ENCODE measurements at regions not wholly inside any gene's neighbourhood (a gene's known extent, or its start where the extent isn't known, plus 50 kb on each side); places are given as distances from the start of the nearest gene placed in this dataset.
A peak's percentile ranks its signal among the peaks of the same experiment; 100 is the strongest.

DNA sequence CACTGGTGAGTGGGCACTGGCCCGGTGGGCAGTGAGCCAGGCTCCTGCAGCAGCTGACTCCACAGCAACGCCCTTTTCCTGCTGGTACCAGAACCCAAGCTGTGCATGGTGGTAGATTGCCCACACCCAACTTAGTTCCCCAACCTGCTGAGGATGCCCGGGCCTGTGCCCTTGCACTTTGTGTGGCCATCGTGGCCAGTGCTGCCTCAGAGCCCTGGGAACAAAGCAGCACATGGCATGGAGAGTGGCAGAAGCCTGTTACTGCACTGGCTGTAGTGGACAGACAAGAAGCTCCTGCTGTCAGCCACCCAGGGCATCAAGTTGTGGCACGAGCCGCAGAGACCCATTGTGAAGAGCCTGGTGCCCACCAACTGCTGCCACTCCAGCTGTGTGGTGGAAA lies 612.9 kb downstream of the DNAH5 start:
- DNase-seq, result no peak

DNA sequence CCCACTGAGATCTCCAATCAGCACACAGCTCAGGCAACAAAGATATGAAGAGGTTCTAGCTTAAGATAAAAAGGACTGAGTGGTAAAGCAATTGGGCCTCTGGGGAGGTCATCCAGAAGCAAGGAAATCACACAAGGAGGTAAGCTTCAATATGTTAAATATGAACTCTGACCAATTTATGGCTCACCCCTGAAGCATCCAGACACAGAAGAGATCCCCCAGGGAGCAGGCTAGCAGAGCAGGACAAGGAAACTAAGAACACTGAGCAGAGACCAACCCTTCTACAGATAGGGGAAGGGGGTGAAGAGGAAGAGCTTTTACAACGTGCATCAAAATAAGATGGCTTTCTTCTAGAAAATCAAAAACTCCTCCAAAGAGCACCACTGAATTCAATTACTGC lies 616.2 kb downstream of the DNAH5 start:
- DNase-seq, result no peak

DNA sequence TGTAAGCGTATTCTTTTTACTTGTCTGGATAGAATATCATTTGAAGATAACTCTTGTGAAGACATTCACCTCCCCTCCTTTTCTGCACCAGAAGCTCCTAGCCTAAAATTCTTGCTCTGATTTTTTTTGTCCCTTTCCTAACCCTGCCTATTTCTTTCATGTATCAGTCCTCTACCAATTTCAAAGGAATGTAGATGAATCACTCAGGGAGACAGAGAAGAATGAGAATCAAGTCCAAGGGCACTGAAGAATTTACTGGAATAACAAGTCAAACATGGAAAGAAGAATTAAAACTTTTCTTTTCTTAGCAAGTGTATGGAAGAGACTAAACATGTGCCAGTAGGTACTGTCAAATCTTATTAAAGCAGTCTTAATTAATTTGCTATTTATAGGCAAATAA lies 618.7 kb downstream of the DNAH5 start:
- DNase-seq, result no peak

DNA sequence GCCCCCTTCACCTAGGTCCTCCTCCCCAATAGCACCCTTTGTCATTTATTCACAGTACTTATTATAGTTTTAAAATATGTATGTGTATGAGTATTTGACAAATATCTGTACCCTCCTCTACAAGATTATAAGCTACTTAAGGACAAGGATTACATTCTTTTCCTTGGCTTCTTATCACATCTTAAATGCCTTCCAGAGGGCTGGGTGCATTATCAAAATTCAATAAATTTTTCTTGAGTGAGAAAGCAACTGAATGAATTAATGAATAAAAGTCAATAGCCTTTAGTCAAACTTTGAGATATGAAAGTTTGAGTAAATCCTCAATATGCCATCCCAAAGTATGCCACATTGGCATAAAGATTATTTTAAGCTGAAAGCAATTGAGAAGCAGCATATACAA lies 621.7 kb downstream of the DNAH5 start:
- no peak for DNase-seq

DNA sequence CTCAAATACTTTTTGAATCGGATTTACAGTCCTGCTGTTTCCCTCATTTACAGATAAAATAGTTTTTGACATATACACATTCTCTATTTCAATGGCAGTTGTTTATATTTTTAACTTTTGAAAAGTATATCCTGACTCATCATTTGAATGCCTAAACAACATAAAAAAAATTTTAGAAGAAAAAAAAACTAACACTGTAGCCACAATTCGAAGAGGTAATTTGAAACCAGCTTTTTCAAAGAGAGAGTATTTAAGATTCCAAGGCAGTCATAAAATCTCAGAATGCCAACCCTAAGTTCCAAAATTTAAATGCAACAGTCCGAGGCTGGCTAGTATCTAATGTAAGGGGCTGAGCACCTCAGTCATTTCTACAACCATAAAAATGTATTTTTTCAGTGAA lies 626.8 kb downstream of the DNAH5 start:
- no peak for DNase-seq

DNA sequence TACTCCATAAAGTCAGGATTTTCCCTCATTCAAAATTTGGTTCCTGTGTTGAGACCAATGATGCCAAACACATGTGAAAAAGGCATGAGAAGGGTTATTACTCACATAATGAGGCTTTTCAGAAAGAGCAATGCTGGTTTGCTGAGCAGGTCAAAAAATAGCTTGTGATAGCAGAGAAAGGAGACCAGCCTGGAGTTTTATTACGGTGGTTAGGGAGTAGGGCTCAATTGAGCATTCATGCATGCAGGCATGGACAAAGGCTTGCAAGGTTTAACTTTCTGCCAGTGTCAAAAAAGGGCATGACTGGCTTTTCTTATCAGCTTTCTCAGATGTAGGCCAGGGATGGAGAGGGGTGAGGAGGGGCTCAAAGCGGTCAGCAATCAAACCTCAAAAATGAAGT lies 628.3 kb downstream of the DNAH5 start:
- no peak for DNase-seq

DNA sequence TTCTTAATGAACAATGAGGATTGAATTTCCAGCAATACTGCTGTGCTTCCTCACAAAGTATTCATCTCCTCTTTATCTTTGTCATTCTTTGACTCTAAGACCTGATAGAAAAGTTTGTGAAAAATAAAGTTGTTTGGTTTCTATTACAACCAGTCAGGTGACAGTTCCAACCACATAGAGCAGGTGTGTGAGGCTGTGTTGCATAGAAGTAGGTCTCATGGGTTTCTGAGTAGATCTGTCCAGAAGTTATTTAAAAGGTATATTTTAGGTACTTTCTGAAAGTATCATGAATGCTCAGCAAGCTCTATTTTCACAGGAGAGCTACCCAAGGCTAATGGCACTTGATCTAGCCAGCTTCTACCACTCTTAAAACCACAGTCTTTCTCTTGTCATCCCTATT lies 637.0 kb downstream of the DNAH5 start:
- DNase-seq, result no peak

DNA sequence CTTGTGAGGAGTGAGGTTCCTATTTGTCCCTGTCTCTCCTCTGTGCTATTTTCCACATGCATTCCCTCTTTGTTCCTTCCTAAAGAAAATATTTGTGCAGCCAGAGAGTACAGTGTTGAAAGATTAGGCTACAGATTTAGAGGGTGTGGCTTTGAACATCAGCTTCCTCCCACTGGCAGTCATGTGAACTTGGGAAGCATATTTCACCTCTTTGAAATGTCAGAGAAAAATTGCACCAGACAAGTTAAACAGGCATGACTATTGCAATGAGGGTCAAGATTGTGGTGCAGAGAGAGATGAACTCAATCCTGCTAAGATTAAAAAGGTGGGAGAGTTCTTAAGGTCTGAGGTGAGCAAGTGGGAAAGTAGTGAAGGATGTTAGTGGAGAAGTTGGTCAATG lies 641.0 kb downstream of the DNAH5 start:
- no peak for DNase-seq

DNA sequence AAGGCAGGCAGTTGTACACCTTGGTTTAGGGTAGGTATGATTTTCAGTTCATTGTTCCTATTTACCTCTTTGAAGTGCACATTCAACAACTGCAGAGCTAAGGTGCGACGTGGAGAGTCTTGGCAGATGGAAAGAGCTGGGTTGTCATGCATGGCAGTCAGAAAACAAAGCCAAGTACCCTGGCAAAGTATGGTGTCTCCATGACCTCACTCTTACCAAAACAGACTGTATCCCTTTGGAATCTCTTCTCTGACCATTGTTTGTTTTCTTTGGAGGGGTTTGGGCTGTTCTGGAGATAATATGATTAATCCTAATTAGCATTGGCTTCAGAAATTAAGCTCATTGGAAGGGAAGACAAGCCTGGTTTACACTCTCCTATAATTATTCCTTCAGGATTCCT lies 665.7 kb downstream of the DNAH5 start:
- DNase-seq, result no peak

DNA sequence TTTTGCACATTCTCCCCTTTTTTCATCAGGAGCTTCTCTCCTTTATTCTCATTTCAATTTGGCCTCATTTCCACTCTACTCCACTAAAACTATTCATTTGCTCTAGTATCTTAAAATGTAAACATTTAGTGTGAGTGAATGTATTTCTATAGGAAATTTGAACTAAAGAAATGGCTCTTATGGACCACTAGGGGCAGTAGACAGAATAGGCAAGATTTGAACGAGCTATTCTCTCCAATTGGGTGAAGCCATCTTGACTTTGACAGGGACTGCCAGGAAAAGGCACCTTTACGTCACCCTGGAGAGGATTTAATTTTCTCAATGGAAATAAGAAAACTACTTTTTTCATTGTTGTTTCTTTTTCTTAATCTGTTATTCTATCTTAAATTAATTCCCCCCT lies 666.3 kb downstream of the DNAH5 start:
- DNase-seq, result no peak

DNA sequence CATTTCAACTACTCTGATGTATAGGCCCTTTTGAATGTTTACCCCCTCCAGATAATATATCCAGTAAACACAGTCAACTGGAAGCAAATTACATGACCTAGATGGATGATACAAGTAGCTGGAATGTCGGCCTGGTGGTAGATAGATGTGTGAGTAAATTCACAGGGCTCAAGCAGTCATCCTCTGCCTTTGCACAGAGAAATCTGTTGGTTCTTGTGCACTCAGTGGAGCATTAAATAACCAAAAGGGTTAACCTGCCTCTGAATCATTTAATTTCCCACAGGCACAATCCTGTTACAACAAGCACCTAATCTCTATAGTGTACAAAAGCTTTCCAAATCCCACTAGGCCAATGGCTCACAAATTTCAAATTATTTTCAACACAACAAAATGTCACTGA lies 668.3 kb downstream of the DNAH5 start:
- DNase-seq, result no peak

DNA sequence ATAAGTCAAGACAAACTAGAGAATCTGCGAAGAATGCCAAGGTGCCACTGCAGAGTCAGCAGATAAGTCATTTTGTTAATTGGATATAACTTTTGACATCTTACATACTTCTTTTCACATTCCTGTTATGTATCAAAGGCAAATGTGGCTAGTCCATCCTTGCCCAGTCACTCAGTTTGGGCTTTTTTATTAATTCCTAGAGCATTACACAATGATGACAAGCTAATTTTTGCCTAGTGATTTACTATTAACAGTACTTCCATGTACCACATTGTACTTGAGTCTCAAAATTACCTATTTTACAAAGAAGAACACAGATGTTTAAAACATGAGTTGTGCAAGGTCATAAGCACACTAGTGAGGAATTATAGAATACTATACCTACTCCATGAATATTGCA lies 680.8 kb downstream of the DNAH5 start:
- DNase-seq, result no peak

DNA sequence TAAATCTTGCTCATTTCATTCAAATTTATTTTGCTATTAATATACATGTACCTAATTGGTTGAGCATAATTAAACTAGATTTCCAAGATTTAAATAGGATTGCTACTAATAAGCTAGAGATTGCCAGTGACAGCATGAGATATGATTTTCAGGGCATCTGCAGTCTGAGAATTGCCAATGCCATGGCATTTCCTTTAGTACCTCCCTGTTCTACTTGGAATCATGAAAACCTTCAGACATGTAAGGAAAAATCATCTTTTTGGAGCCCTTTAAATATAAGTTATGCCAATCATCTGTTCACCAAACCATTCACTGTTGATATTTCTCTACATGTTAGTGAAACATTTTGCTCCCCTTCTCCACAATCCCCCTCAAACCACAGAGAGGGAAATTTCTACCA lies 691.4 kb downstream of the DNAH5 start:
- DNase-seq, result no peak

DNA sequence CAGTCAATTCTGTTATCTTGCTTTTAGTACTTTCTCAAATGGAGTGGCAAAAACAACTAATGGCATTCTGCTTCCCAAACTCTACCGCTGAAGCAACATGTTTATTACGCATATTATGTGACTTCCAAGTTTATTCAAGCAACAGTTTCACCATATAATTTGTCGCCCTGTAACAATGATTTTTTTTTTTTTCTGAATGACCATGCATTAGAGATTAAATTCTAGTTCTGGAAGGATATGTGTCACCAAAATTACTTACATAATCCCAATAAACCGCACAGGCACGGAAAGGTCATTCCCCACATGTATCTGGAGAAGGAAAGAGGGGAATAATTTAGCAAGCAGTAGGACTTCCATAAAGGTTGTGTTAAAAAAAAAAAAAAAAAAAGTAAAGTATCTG lies 691.8 kb downstream of the DNAH5 start:
- no peak for DNase-seq

DNA sequence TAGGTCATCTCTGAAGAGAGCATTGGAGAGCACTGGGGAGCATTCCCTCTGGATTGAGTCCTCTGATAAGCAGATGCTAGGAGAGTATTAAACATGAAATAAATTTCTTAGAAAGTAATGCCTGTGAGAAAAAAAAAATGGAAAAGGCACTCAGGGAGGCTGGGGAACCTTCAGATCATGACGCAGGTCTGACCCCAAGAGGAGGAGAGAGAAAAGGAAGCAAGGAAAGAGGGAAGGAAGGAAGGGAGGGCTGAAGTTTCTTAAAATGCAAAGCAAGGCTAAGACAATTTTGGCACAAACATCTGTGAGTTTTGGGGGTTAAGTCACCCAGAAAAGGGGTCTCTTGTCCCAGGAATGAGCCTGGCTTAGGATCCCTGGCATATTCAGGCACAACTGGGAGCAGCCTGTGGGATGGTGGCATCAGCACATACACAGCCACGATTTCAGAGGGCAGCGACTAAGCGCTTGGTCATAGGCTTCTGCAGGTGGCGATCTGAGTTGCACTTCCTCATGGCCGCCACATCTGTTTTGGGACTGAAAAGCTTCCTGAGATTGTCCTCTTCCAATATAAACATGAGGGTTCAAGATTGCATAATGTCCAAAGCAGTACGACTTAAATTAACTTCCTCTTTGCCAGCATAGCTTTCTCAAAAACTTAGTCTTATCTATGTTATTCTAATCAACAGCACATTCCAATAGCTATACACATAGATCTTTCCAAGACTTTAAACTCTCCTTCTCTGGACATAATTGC lies 692.7 kb downstream of the DNAH5 start:
- DNase-seq, result no peak

DNA sequence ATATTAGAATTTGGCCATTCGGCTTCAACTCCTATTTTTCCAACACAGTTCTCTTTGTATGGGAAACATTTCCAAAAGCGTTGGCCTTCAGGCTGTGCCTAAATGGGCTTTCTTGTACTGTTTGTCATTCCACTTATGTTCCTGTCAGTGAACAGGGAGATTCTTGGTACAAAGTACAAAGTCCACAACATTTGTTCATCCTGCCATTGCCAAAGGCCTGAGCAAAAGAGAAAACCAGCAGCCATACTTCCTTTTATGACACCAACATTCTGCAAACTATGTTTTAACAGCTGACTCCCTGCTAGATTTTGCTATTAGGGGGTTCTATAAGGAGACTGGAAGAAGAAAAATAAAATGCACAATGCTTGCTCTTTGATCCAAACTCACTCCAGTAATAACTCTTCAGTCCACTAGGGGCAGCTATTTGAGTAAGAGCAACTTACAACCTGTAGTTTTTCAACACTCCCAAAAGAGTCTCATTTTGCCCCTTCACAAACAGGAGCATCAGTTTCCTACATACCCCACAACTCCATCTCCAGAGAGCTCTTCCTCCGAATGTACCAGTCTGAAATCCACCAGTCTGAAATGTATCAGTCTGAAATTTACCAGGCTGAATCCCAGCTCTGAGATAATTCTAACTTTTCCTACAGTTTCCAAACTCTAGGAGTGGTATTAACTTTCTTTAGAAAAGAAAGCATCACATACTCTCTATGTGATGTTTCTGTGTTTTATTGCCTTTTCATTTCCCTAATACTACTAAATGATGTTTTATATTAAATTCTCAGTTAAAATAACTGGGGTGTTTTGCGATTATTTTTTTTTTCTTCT lies 693.8 kb downstream of the DNAH5 start:
- DNase-seq, result no peak

DNA sequence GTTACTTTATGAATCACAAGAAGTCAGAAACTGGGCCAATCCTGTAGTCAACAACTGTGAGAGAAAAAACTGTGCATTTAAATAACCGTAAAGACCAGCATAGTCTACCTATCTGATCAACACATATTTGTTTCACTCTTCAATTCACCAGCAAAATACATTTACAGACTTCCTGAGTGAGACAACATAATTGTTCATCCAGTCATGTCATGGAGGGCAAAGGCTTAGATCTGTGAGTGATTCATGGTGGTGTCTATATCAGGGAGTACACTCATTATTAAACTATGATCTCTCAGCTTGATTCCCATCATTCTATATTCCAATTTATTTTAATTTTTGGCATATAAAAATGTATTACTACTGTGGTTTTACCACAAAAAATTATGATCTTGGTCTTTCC lies 694.6 kb downstream of the DNAH5 start:
- no peak for DNase-seq

DNA sequence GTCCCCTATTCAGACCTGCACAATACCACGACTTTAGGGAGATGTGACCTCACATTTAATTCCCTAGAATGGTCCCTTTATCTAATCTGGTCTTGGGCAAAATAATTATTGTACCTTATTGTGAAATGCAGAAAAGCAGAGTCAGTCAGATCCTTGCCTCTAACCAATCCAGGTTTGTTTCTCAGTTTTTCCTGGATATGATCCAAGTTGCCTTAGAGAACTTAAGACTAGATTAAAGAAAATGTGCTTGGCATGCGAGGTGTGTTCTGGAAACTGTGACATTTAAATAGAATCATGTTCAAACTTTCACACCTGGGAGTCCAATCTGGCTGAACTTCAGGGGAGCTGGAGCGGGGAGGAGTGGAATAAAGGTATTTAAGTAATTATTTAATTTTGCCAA lies 696.2 kb downstream of the DNAH5 start:
- DNase-seq, result peak; percentile 26

DNA sequence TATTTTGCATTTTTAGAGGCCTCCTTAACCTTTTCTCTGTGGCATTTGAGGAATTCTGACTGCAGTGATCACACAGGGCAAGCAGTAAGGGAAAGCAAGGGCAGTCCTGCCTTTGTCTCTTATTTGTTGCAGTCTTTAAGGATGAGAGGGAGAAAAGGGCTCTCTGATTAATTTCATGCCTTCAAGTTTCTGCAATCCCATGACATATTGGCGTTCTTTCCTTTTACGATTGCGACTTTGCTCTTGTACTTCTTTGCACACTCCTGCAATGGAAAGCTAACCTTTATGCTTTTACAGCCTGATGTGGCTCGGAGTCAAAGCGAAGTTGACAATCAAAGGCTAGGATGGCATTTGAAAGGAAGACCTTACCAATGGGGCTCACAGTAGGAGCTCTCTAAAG lies 698.4 kb downstream of the DNAH5 start:
- DNase-seq, result no peak

DNA sequence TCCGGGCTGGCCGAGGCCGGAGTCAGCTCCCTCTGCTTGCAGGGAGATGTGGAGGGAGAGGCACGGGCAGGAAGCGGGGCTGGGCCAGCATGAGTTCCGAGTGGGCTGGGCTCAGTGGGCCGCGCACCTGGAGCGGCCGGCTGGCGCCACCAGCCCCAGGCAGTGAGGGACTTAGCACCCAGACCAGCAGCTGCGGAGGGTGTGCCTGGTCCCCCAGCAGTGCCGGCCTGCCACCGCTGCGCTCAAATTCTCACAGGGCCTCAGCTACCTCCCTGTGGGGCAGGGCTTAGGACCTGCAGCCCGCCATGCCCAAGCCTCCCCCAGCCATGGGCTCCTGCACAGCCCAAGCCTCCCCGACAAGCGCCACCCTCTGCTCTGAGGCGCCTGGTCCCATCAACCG lies 700.3 kb downstream of the DNAH5 start:
- DNase-seq, result no peak

DNA sequence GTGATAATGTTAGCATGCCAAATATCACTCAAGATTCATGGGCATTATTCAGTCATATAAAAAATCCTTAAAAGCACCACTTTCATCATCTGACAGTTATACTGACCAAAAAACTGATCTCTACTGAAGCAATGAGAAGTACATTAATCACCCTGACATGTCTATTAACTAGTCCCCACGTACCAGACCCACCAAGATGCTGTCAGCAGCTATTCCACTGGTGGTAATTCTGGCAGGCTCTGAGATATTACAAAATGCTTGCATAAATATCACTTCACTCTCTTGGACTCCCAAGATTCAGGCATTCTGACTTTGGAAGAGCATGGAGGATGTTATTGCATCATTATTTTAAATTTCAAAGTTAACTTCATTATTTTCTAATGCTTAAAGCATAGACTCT lies 717.0 kb downstream of the DNAH5 start:
- DNase-seq, result no peak

DNA sequence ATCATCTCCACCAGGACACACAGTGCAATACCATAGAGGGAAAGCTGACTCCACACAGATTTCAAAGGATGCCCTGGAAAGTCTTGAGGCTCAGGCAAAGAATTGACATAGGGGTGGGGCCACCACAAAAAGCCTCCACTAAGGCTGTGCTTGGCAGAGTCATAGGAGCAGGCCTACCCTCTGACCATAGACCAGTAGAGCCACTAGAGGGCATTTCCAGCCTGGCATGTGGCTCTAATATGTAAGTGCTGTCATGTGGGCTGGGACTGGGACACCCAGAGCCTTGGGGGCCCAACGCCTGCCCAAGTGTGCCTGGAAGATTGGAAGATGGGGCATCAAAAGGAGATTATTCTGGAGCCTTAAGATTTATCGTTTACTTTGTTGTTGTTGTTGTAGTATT lies 726.0 kb downstream of the DNAH5 start:
- DNase-seq, result no peak

DNA sequence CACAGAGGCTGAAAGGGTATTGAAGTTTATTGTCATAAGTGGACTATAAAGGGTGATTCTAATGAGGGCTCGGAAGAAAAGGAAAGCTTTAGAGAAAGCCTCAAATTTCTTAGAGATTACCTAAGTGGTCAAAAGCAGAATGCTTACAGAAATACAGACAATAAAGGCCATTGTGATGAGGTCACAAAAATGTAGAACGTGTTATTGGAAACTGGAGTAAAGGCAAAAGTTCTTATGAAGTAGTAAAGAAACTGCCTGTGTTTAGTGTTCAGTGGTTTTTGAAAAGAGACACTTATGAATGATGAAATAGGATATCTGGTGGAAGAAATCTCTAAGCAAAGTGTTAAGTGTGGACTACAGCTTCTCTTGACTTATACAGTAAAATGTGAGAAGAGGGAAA lies 726.9 kb downstream of the DNAH5 start:
- DNase-seq, result no peak

DNA sequence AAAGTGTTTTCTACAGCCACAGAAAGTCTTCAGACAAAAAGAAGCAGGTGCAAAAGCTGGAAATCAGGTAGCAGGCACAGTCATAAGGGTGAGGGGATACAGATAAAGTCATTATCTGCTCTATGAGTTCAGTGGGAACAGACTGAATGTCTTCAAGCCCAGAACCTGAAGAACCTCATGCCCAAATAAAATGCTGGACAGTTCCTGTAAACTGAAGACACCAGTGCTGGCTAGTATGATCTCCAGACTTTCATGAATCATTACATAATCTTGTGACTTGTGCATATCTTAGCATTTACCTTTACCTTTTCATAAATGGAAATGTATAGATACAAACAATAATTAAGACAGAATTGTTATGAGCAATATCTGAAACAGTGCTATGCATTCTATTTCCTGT lies 728.7 kb downstream of the DNAH5 start:
- DNase-seq, result no peak

DNA sequence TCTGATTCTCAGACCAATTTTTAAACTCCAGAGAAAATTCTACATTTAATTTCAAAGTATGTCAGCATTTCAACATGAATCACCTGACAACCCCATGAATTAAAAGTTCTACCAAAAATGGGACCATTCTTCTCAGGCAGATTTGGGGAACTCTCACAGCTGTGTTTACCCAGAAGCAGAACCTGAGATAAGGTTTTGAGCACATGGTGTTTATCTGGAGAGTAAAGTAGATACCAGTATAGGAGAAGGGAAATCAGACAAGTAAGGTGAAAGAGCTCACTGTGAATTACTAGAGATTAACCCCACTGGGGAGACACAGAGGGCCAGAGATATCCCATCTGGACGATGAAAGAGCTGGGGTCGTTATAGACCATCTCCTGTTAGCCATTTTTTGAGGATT lies 729.1 kb downstream of the DNAH5 start:
- no peak for DNase-seq
